ENCODE measurements at regions not wholly inside any gene's neighbourhood (a gene's known extent, or its start where the extent isn't known, plus 50 kb on each side); places are given as distances from the start of the nearest gene placed in this dataset.

GRCh38 chr7:50855526-50855925 is 72.8 kb upstream of the GRB10 start:
- Histone ChIP-seq H3K9me3 (no peaks in the 10 kb centered on the region), H3K4me3 (no peak overlapping the region), H3K4me1 (no peaks in the 10 kb centered on the region), H3K27ac (no peak overlapping the region), H3K36me3 (no peaks in the 10 kb centered on the region), H3K27me3 (no peaks in the 10 kb centered on the region)
- WGBS: 98% methylated on average over 5 of the region's 5 CpGs
- DNase-seq (ENCODE audit: low spot score in 2 of 2): no peak
- TF ChIP-seq, protein P1, sequence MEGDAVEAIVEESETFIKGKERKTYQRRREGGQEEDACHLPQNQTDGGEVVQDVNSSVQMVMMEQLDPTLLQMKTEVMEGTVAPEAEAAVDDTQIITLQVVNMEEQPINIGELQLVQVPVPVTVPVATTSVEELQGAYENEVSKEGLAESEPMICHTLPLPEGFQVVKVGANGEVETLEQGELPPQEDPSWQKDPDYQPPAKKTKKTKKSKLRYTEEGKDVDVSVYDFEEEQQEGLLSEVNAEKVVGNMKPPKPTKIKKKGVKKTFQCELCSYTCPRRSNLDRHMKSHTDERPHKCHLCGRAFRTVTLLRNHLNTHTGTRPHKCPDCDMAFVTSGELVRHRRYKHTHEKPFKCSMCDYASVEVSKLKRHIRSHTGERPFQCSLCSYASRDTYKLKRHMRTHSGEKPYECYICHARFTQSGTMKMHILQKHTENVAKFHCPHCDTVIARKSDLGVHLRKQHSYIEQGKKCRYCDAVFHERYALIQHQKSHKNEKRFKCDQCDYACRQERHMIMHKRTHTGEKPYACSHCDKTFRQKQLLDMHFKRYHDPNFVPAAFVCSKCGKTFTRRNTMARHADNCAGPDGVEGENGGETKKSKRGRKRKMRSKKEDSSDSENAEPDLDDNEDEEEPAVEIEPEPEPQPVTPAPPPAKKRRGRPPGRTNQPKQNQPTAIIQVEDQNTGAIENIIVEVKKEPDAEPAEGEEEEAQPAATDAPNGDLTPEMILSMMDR (IDR thresholded peaks at IDR 0.05): no peak

DNA sequence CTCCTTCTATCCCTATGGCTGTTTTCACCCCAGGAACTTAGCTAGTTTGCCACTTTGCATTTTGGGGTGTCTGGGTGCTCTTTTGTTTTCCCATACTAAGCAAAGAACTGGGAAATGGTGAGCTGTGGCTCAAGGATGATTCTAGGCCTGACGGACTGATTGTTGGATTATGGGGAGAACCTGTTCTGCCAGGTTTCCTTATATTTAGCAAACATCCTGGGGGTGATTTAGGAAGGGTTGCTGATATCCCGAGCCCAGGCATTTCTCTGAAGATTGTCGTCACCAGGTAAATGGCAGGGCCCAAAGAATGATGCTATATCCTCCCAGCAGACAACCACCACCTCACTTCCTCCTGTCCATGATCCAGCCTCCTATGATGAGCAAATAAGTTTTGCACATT is 72.1 kb upstream of the GRB10 start:
- H3K4me1 ChIP-seq: no peaks in the 10 kb centered on the region
- H3K4me3 ChIP-seq: no peak overlapping the region
- 67% methylated on average over 3 of the region's 3 CpGs for WGBS
- H3K27ac ChIP-seq: no peak overlapping the region
- H3K27me3 ChIP-seq: no peaks in the 10 kb centered on the region
- H3K9me3 ChIP-seq: no peaks in the 10 kb centered on the region
- TF ChIP-seq POLR2AphosphoS5 (IDR thresholded peaks at IDR 0.05) (no peak), EP300 (IDR thresholded peaks at IDR 0.05) (no peak), POLR2A (IDR thresholded peaks at IDR 0.05) (no peak)
- TF ChIP-seq, protein P1 (IDR thresholded peaks at IDR 0.05): no peak
- no peaks in the 10 kb centered on the region for H3K36me3 ChIP-seq
- no peak for DNase-seq (ENCODE audit: low spot score in 2 of 2)

GRCh38 chr7:50854247-50854646 is 71.6 kb upstream of the GRB10 start:
- Histone ChIP-seq H3K4me3 (no peak overlapping the region), H3K4me1 (no peaks in the 10 kb centered on the region), H3K27me3 (no peaks in the 10 kb centered on the region), H3K9me3 (no peaks in the 10 kb centered on the region), H3K27ac (no peak overlapping the region), H3K36me3 (no peaks in the 10 kb centered on the region)
- 91% methylated on average over 5 of the region's 6 CpGs for WGBS
- DNase-seq (ENCODE audit: low spot score in 2 of 2): no peak
- TF ChIP-seq POLR2AphosphoS5 (IDR thresholded peaks at IDR 0.05): no peak
- no peak for TF ChIP-seq POLR2A (IDR thresholded peaks at IDR 0.05)
- TF ChIP-seq EP300 (IDR thresholded peaks at IDR 0.05): no peak
- TF ChIP-seq, protein P1 (IDR thresholded peaks at IDR 0.05): no peak

GRCh38 chr7:50853311-50853710 is 70.6 kb upstream of the GRB10 start:
- Histone ChIP-seq H3K27ac (no peak overlapping the region), H3K9me3 (no peaks in the 10 kb centered on the region), H3K4me1 (no peaks in the 10 kb centered on the region), H3K27me3 (no peaks in the 10 kb centered on the region), H3K4me3 (no peak overlapping the region), H3K36me3 (no peaks in the 10 kb centered on the region)
- 70% methylated on average over 4 of the region's 4 CpGs for WGBS
- TF ChIP-seq, protein P1 (IDR thresholded peaks at IDR 0.05): no peak
- TF ChIP-seq POLR2AphosphoS5 (IDR thresholded peaks at IDR 0.05) (no peak), POLR2A (IDR thresholded peaks at IDR 0.05) (no peak), EP300 (IDR thresholded peaks at IDR 0.05) (no peak)
- DNase-seq (ENCODE audit: low spot score in 2 of 2): no peak

DNA sequence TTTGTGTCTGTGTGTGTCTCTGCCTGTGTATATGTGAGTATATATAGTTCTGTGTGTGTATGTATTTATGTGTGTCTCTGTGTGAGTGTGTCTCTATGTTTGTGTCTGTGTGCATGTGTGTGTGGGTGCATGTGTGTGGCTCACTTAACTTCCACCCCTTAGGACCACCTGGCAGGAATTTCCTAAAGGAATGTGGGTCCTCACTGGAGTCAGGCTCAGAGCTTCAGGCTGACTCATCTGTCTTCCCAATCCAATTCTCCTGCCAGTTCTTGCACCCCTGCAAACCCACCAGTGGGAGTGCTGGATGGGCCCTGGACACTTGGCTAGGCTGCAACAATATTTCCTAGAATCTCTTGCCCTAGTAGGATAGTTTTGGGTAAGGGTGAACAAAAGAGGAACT is 70.2 kb upstream of the GRB10 start:
- TF ChIP-seq, protein P1 (IDR thresholded peaks at IDR 0.05): no peak
- TF ChIP-seq POLR2AphosphoS5 (IDR thresholded peaks at IDR 0.05) (no peak), EP300 (IDR thresholded peaks at IDR 0.05) (no peak), POLR2A (IDR thresholded peaks at IDR 0.05) (no peak)
- no peak for DNase-seq (ENCODE audit: low spot score in 2 of 2)
- no peaks in the 10 kb centered on the region for H3K36me3 ChIP-seq

More for the DNA sequence above, 70.2 kb upstream of the GRB10 start:
- H3K27ac ChIP-seq: no peak overlapping the region
- H3K9me3 ChIP-seq: no peaks in the 10 kb centered on the region
- no peaks in the 10 kb centered on the region for H3K4me1 ChIP-seq
- H3K27me3 ChIP-seq: no peaks in the 10 kb centered on the region
- H3K4me3 ChIP-seq: no peak overlapping the region
